ENCODE measurements at regions not wholly inside any gene's neighbourhood (a gene's known extent, or its start where the extent isn't known, plus 50 kb on each side); places are given as distances from the start of the nearest gene placed in this dataset.
"Not testable (repeated sequence)": the region's sequence is repeated elsewhere in the genome, so short reads cannot be mapped to it uniquely, and the experiment has no call there.

- no peaks in the 10 kb centered on the region for H3K9me3 Mint-ChIP-seq
Measured at GRCh38 chr16:14384745-14385144, 245.3 kb downstream of the PARN start.

GRCh38 chr16:14383844-14384243, 246.2 kb downstream of the PARN start:
- not testable (repeated sequence) for DNase-seq (ENCODE audit: low spot score); H3K27ac Mint-ChIP-seq; H3K27me3 Mint-ChIP-seq (ENCODE audit: low read depth); H3K36me3 Mint-ChIP-seq (ENCODE audit: low read depth); H3K4me3 Mint-ChIP-seq; H3K4me1 Mint-ChIP-seq (ENCODE audit: low read depth); H3K9me3 Mint-ChIP-seq

More at GRCh38 chr16:14384745-14385144, 245.3 kb downstream of the PARN start:
- Mint-ChIP-seq H3K27ac (no peak overlapping the region), H3K4me1 (ENCODE audit: low read depth) (no peaks in the 10 kb centered on the region), H3K27me3 (ENCODE audit: low read depth) (no peaks in the 10 kb centered on the region), H3K36me3 (ENCODE audit: low read depth) (no peaks in the 10 kb centered on the region), H3K4me3 (no peak overlapping the region)
- DNase-seq (ENCODE audit: low spot score): no peak

- no peaks in the 10 kb centered on the region for H3K27me3 Mint-ChIP-seq (ENCODE audit: low read depth)
- no peaks in the 10 kb centered on the region for H3K4me1 Mint-ChIP-seq (ENCODE audit: low read depth)
- no peaks in the 10 kb centered on the region for H3K9me3 Mint-ChIP-seq
- no peak overlapping the region for H3K4me3 Mint-ChIP-seq
- no peak for DNase-seq (ENCODE audit: low spot score)
- no peak overlapping the region for H3K27ac Mint-ChIP-seq
- H3K36me3 Mint-ChIP-seq (ENCODE audit: low read depth): no peaks in the 10 kb centered on the region
Measured at GRCh38 chr16:14378689-14379467, 251.2 kb downstream of the PARN start.

GRCh38 chr16:14378131-14378551, 251.9 kb downstream of the PARN start:
- H3K36me3 Mint-ChIP-seq (ENCODE audit: low read depth): no peaks in the 10 kb centered on the region
- no peak overlapping the region for H3K27ac Mint-ChIP-seq
- DNase-seq (ENCODE audit: low spot score): no peak
- H3K4me3 Mint-ChIP-seq: no peak overlapping the region
- no peaks in the 10 kb centered on the region for H3K27me3 Mint-ChIP-seq (ENCODE audit: low read depth)
- H3K9me3 Mint-ChIP-seq: no peaks in the 10 kb centered on the region
- H3K4me1 Mint-ChIP-seq (ENCODE audit: low read depth): no peaks in the 10 kb centered on the region

- Mint-ChIP-seq H3K36me3 (ENCODE audit: low read depth) (no peaks in the 10 kb centered on the region), H3K27me3 (ENCODE audit: low read depth) (no peaks in the 10 kb centered on the region), H3K9me3 (no peaks in the 10 kb centered on the region), H3K4me3 (no peak overlapping the region), H3K27ac (no peak overlapping the region), H3K4me1 (ENCODE audit: low read depth) (no peaks in the 10 kb centered on the region)
- no peak for DNase-seq (ENCODE audit: low spot score)
Measured at GRCh38 chr16:14377326-14377725, 252.7 kb downstream of the PARN start.

GRCh38 chr16:14375132-14375491, 254.9 kb downstream of the PARN start:
- Mint-ChIP-seq H3K27me3 (ENCODE audit: low read depth) (no peaks in the 10 kb centered on the region), H3K9me3 (no peaks in the 10 kb centered on the region), H3K27ac (no peak overlapping the region), H3K36me3 (ENCODE audit: low read depth) (no peaks in the 10 kb centered on the region), H3K4me3 (no peak overlapping the region), H3K4me1 (ENCODE audit: low read depth) (no peaks in the 10 kb centered on the region)
- DNase-seq (ENCODE audit: low spot score): no peak

GRCh38 chr16:14374451-14375131, 255.5 kb downstream of the PARN start:
- H3K9me3 Mint-ChIP-seq: no peaks in the 10 kb centered on the region
- H3K4me3 Mint-ChIP-seq: no peak overlapping the region
- H3K4me1 Mint-ChIP-seq (ENCODE audit: low read depth): no peaks in the 10 kb centered on the region
- no peak for DNase-seq (ENCODE audit: low spot score)
- H3K27ac Mint-ChIP-seq: no peak overlapping the region
- H3K27me3 Mint-ChIP-seq (ENCODE audit: low read depth): no peaks in the 10 kb centered on the region
- no peaks in the 10 kb centered on the region for H3K36me3 Mint-ChIP-seq (ENCODE audit: low read depth)

GRCh38 chr16:14373896-14374295, 256.2 kb downstream of the PARN start:
- H3K4me3 Mint-ChIP-seq: no peak overlapping the region

GRCh38 chr16:14373406-14373805, 256.7 kb downstream of the PARN start:
- H3K4me3 Mint-ChIP-seq: no peak overlapping the region
- DNase-seq (ENCODE audit: low spot score): no peak
- H3K27me3 Mint-ChIP-seq (ENCODE audit: low read depth): no peaks in the 10 kb centered on the region
- H3K27ac Mint-ChIP-seq: no peak overlapping the region
- H3K36me3 Mint-ChIP-seq (ENCODE audit: low read depth): no peaks in the 10 kb centered on the region
- no peaks in the 10 kb centered on the region for H3K9me3 Mint-ChIP-seq
- no peaks in the 10 kb centered on the region for H3K4me1 Mint-ChIP-seq (ENCODE audit: low read depth)

More at GRCh38 chr16:14373896-14374295, 256.2 kb downstream of the PARN start:
- Mint-ChIP-seq H3K27me3 (ENCODE audit: low read depth) (no peaks in the 10 kb centered on the region), H3K36me3 (ENCODE audit: low read depth) (no peaks in the 10 kb centered on the region), H3K9me3 (no peaks in the 10 kb centered on the region), H3K27ac (no peak overlapping the region), H3K4me1 (ENCODE audit: low read depth) (no peaks in the 10 kb centered on the region)
- no peak for DNase-seq (ENCODE audit: low spot score)

- no peak for DNase-seq (ENCODE audit: low spot score)
- no peak overlapping the region for H3K27ac Mint-ChIP-seq
- no peaks in the 10 kb centered on the region for H3K9me3 Mint-ChIP-seq
- no peak overlapping the region for H3K4me3 Mint-ChIP-seq
- no peaks in the 10 kb centered on the region for H3K4me1 Mint-ChIP-seq (ENCODE audit: low read depth)
- no peaks in the 10 kb centered on the region for H3K36me3 Mint-ChIP-seq (ENCODE audit: low read depth)
- H3K27me3 Mint-ChIP-seq (ENCODE audit: low read depth): no peaks in the 10 kb centered on the region
Measured at GRCh38 chr16:14372471-14372870, 257.6 kb downstream of the PARN start.

- no peaks in the 10 kb centered on the region for H3K9me3 Mint-ChIP-seq
- H3K4me1 Mint-ChIP-seq (ENCODE audit: low read depth): no peaks in the 10 kb centered on the region
- DNase-seq (ENCODE audit: low spot score): no peak
- no peaks in the 10 kb centered on the region for H3K36me3 Mint-ChIP-seq (ENCODE audit: low read depth)
- no peaks in the 10 kb centered on the region for H3K27me3 Mint-ChIP-seq (ENCODE audit: low read depth)
- no peak overlapping the region for H3K27ac Mint-ChIP-seq
- no peak overlapping the region for H3K4me3 Mint-ChIP-seq
Measured at GRCh38 chr16:14371778-14372431, 258.2 kb downstream of the PARN start.

- no peaks in the 10 kb centered on the region for H3K9me3 Mint-ChIP-seq
- no peak overlapping the region for H3K27ac Mint-ChIP-seq
- no peak overlapping the region for H3K4me3 Mint-ChIP-seq
- no peaks in the 10 kb centered on the region for H3K27me3 Mint-ChIP-seq (ENCODE audit: low read depth)
- H3K4me1 Mint-ChIP-seq (ENCODE audit: low read depth): no peaks in the 10 kb centered on the region
- no peaks in the 10 kb centered on the region for H3K36me3 Mint-ChIP-seq (ENCODE audit: low read depth)
- no peak for DNase-seq (ENCODE audit: low spot score)
Measured at GRCh38 chr16:14370736-14371234, 259.3 kb downstream of the PARN start.

- Mint-ChIP-seq H3K27me3 (ENCODE audit: low read depth) (no peaks in the 10 kb centered on the region), H3K4me1 (ENCODE audit: low read depth) (no peaks in the 10 kb centered on the region), H3K36me3 (ENCODE audit: low read depth) (no peaks in the 10 kb centered on the region), H3K9me3 (no peaks in the 10 kb centered on the region), H3K4me3 (no peak overlapping the region), H3K27ac (no peak overlapping the region)
- no peak for DNase-seq (ENCODE audit: low spot score)
Measured at GRCh38 chr16:14369734-14370598, 260.1 kb downstream of the PARN start.
